NCI-H526 (cell line): ENCODE measurements at regions not wholly inside any gene's neighbourhood (a gene's known extent, or its start where the extent isn't known, plus 50 kb on each side); places are given as distances from the start of the nearest gene placed in this dataset.

ENCODE experiments used
- DNase-seq, 2 experiments: peaks; one replicate each; lab custom pipeline; 2025; lab: John Stamatoyannopoulos, UW

- DNase-seq = no peak
Measured at GRCh38 chr1:81329041-81329440, 471.7 kb upstream of the ADGRL2 start.

GRCh38 chr1:81327743-81328142 is 473.0 kb upstream of the ADGRL2 start:
- peak in 1 of 2 experiments; percentile 4 for DNase-seq

GRCh38 chr1:81327103-81327710 is 473.5 kb upstream of the ADGRL2 start:
- DNase-seq = no peak

- DNase-seq = no peak
Measured at GRCh38 chr1:81326212-81326611, 474.5 kb upstream of the ADGRL2 start.

GRCh38 chr1:81325397-81325796 is 475.3 kb upstream of the ADGRL2 start:
- no peak for DNase-seq

GRCh38 chr1:81323862-81324261 is 476.9 kb upstream of the ADGRL2 start:
- DNase-seq = no peak

- DNase-seq = no peak
Measured at GRCh38 chr1:81317191-81317590, 483.5 kb upstream of the ADGRL2 start.

GRCh38 chr1:81314513-81315233 is 486.1 kb upstream of the ADGRL2 start:
- DNase-seq = peak; percentile 34 to 49

- DNase-seq = no peak
Measured at GRCh38 chr1:81313289-81313688, 487.4 kb upstream of the ADGRL2 start.

GRCh38 chr1:81312272-81312754 is 488.4 kb upstream of the ADGRL2 start:
- DNase-seq = no peak

- DNase-seq = no peak
Measured at GRCh38 chr1:81310250-81310649, 490.5 kb upstream of the ADGRL2 start.

GRCh38 chr1:81308191-81308590 is 492.5 kb upstream of the ADGRL2 start:
- no peak for DNase-seq

- no peak for DNase-seq
Measured at GRCh38 chr1:81307786-81308185, 492.9 kb upstream of the ADGRL2 start.

- DNase-seq = peak; percentile 94
Measured at GRCh38 chr1:81305997-81306452, 494.7 kb upstream of the ADGRL2 start.

GRCh38 chr1:81304187-81304586 is 496.5 kb upstream of the ADGRL2 start:
- DNase-seq = no peak

- DNase-seq = no peak
Measured at GRCh38 chr1:81299892-81300291, 500.8 kb upstream of the ADGRL2 start.

GRCh38 chr1:81298266-81298665 is 502.5 kb upstream of the ADGRL2 start:
- no peak for DNase-seq

- no peak for DNase-seq
Measured at GRCh38 chr1:81296601-81297000, 504.1 kb upstream of the ADGRL2 start.

GRCh38 chr1:81290326-81290725 is 510.4 kb upstream of the ADGRL2 start:
- no peak for DNase-seq

- DNase-seq = peak in 1 of 2 experiments; percentile 13
Measured at GRCh38 chr1:81288689-81289088, 512.0 kb upstream of the ADGRL2 start.

GRCh38 chr1:81287411-81288080 is 513.2 kb upstream of the ADGRL2 start:
- DNase-seq = no peak

GRCh38 chr1:81270051-81270450 is 530.7 kb upstream of the ADGRL2 start:
- peak; percentile 56 to 62 for DNase-seq

GRCh38 chr1:81264976-81265375 is 535.8 kb upstream of the ADGRL2 start:
- DNase-seq = no peak
